ENCODE measurements at regions not wholly inside any gene's neighbourhood (a gene's known extent, or its start where the extent isn't known, plus 50 kb on each side); places are given as distances from the start of the nearest gene placed in this dataset.

GRCh38 chr1:102588536-102588935 lies 519.8 kb downstream of the COL11A1 start:
- WGBS (ENCODE audit: insufficient coverage, insufficient replicate concordance, low lambda C conversion rate, missing lambda C conversion rate): 2% methylated on average over 2 of the region's 2 CpGs
- ChIA-PET RAD21 (ENCODE audit: unreplicated experiment) (no interaction called here), POLR2A (no interaction called here), CTCF (no interaction called here), SMC1A (ENCODE audit: uncharacterized antibody, unreplicated experiment) (no interaction called here)
- Histone ChIP-seq H3K27ac (ENCODE audit: control insufficient read depth, insufficient read depth) (no peak overlapping the region), H2AFZ (ENCODE audit: control insufficient read depth, low read depth, low read length) (no peak overlapping the region), H4K20me1 (ENCODE audit: control insufficient read depth, insufficient read depth) (no peaks in the 10 kb centered on the region), H3K36me3 (ENCODE audit: control insufficient read depth in 2 of 2, insufficient read depth in 2 of 2, low read length in 1 of 2) (no peaks in the 10 kb centered on the region), H3K4me1 (ENCODE audit: control insufficient read depth, insufficient read depth, low read length) (no peaks in the 10 kb centered on the region), H3K9ac (ENCODE audit: control insufficient read depth, insufficient read depth, low read length) (no peak overlapping the region), H3K27me3 (replicated peaks in 1 of 2; ENCODE audit: control insufficient read depth in 2 of 2, insufficient read depth in 2 of 2, low read length in 1 of 2) (no peaks in the 10 kb centered on the region), H3K4me3 (no peak overlapping the region), H3K4me2 (ENCODE audit: control insufficient read depth, insufficient read depth) (no peak overlapping the region), H3K9me3 (replicated peaks; ENCODE audit: control insufficient read depth, insufficient read depth, low read length) (no peaks in the 10 kb centered on the region), H3K79me2 (ENCODE audit: control insufficient read depth, insufficient read depth, low read length) (no peaks in the 10 kb centered on the region)
- no TSS peak for BruUV-seq (replicated peaks)
- no peak for TF ChIP-seq TBL1XR1 (IDR thresholded peaks at IDR 0.05; ENCODE audit: low read depth, low read length)
- no peak for TF ChIP-seq NFXL1 (IDR thresholded peaks at IDR 0.05; ENCODE audit: borderline replicate concordance)
- no peak for TF ChIP-seq POLR2AphosphoS2 (IDR thresholded peaks at IDR 0.05; ENCODE audit: low read depth, low read length)
- TF ChIP-seq EGR1 (IDR thresholded peaks at IDR 0.05; ENCODE audit: borderline replicate concordance in 1 of 2, low read depth in 2 of 2, low read length in 2 of 2): no peak
- TF ChIP-seq MYB (IDR thresholded peaks at IDR 0.05; ENCODE audit: borderline replicate concordance, low read depth, low read length): no peak
- TF ChIP-seq CBFB (IDR thresholded peaks at IDR 0.05; ENCODE audit: low read depth): no peak
- no peak for TF ChIP-seq RCOR1 (conservative IDR thresholded peaks at IDR 0.05; ENCODE audit: low read depth, low read length)
- TF ChIP-seq NFYB (IDR thresholded peaks at IDR 0.05; ENCODE audit: insufficient read depth, low read depth, low read length): no peak
- no peak for TF ChIP-seq ZBTB11 (CRISPR knock-in tag; IDR thresholded peaks at IDR 0.05)
- no peak for TF ChIP-seq HDGF (IDR thresholded peaks at IDR 0.05)
- no peak for TF ChIP-seq NR2C1 (IDR thresholded peaks at IDR 0.05)
- intact Hi-C loops (cut with micrococcal nuclease; ENCODE audit: unreplicated experiment): no loop called here
- DNase-seq (ENCODE audit: low read depth, low spot score) (no peak), FAIRE-seq (no peak), ATAC-seq (no peak)
- in situ Hi-C loops (cut with MboI): no loop called here
